Adipocyte (in vitro differentiated cells): ENCODE measurements at regions not wholly inside any gene's neighbourhood (a gene's known extent, or its start where the extent isn't known, plus 50 kb on each side); places are given as distances from the start of the nearest gene placed in this dataset.

Experiments used
- DNase-seq: peaks from one replicate; pipeline ENCODE4 v3.0.0-alpha.2; 2015; ENCODE audit warnings: low read depth
- H3K27me3 ChIP-seq: replicated peaks from 2 replicates; pipeline ENCODE4 v1.7.0; 2013; ENCODE audit warnings: mild to moderate bottlenecking, low read length, moderate library complexity; ENCODE audit not compliant: control insufficient read depth, insufficient read depth
- H3K36me3 ChIP-seq: 2 replicates; pipeline ENCODE4 v1.7.0; 2013; ENCODE audit warnings: low read length, mild to moderate bottlenecking, moderate library complexity; ENCODE audit not compliant: control insufficient read depth, insufficient read depth, severe bottlenecking
- H3K4me1 ChIP-seq: 2 replicates; pipeline ENCODE4 v1.7.0; 2013; ENCODE audit warnings: mild to moderate bottlenecking, low read length, moderate library complexity; ENCODE audit not compliant: control insufficient read depth, insufficient read depth
- H3K4me3 ChIP-seq: 2 replicates; pipeline ENCODE4 v1.7.0; 2013; ENCODE audit warnings: mild to moderate bottlenecking, low read length, moderate library complexity
- H3K9ac ChIP-seq: 2 replicates; pipeline ENCODE4 v1.7.0; 2013; ENCODE audit warnings: mild to moderate bottlenecking, low read length, moderate library complexity
- H3K9me3 ChIP-seq: 2 replicates; pipeline ENCODE4 v1.7.0; 2013; ENCODE audit warnings: mild to moderate bottlenecking, low read length, moderate library complexity; ENCODE audit not compliant: control insufficient read depth

- Histone ChIP-seq H3K4me1 (peaks cover 7% of the 10 kb centered on the region), H3K36me3 (no peaks in the 10 kb centered on the region), H3K9me3 (no peaks in the 10 kb centered on the region), H3K27me3 (peaks cover 3% of the 10 kb centered on the region), H3K9ac (no peak overlapping the region), H3K4me3 (no peak overlapping the region)
- no peak for DNase-seq
Observed at GRCh38 chr14:38839694-38840365, 263.2 kb downstream of the SEC23A start.

GRCh38 chr14:38838979-38839323 is 264.1 kb downstream of the SEC23A start:
- H3K4me3 ChIP-seq = no peak overlapping the region
- peaks cover 3% of the 10 kb centered on the region for H3K27me3 ChIP-seq
- DNase-seq = no peak
- H3K36me3 ChIP-seq = no peaks in the 10 kb centered on the region
- no peak overlapping the region for H3K9ac ChIP-seq
- H3K4me1 ChIP-seq = peaks cover 7% of the 10 kb centered on the region
- H3K9me3 ChIP-seq = no peaks in the 10 kb centered on the region

GRCh38 chr14:38838049-38838978 is 264.7 kb downstream of the SEC23A start:
- no peaks in the 10 kb centered on the region for H3K36me3 ChIP-seq
- H3K27me3 ChIP-seq = peaks cover 3% of the 10 kb centered on the region
- no peak overlapping the region for H3K9ac ChIP-seq
- H3K9me3 ChIP-seq = no peaks in the 10 kb centered on the region
- DNase-seq = no peak
- H3K4me3 ChIP-seq = no peak overlapping the region
- H3K4me1 ChIP-seq = peaks cover 7% of the 10 kb centered on the region

GRCh38 chr14:38837343-38838048 is 265.5 kb downstream of the SEC23A start:
- H3K9me3 ChIP-seq = no peaks in the 10 kb centered on the region
- no peak for DNase-seq
- no peak overlapping the region for H3K4me3 ChIP-seq
- H3K27me3 ChIP-seq = peaks cover 3% of the 10 kb centered on the region
- no peak overlapping the region for H3K9ac ChIP-seq
- H3K4me1 ChIP-seq = peaks cover 7% of the 10 kb centered on the region
- H3K36me3 ChIP-seq = no peaks in the 10 kb centered on the region

DNA sequence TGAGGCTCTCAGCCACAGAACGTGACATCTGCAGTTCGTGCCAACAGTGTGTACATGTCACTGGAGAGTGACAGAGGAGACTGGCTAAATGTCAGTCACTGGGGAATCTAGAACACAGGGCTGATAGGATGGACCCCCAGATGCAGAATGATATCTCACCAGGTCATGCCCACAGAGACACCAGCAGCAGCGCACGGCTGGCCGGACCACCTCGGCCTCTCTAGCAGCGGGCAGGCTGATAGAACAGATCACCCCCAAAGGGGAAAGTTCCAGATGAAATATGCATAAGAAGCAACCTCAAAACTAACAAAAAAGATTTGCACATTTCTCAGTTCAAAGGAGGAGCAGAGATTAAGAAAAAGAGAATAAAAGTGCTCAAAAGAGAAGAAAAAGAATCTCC is 266.5 kb downstream of the SEC23A start:
- Histone ChIP-seq H3K4me1 (peaks cover 7% of the 10 kb centered on the region), H3K4me3 (no peak overlapping the region), H3K27me3 (peaks cover 3% of the 10 kb centered on the region), H3K9ac (no peak overlapping the region), H3K9me3 (no peaks in the 10 kb centered on the region), H3K36me3 (no peaks in the 10 kb centered on the region)
- DNase-seq = no peak

- no peak for DNase-seq
- H3K4me3 ChIP-seq = no peak overlapping the region
- no peak overlapping the region for H3K9ac ChIP-seq
- no peaks in the 10 kb centered on the region for H3K36me3 ChIP-seq
- peaks cover 7% of the 10 kb centered on the region for H3K4me1 ChIP-seq
- H3K27me3 ChIP-seq = peaks cover 3% of the 10 kb centered on the region
- no peaks in the 10 kb centered on the region for H3K9me3 ChIP-seq
Observed at GRCh38 chr14:38835874-38836273, 267.2 kb downstream of the SEC23A start.

DNA sequence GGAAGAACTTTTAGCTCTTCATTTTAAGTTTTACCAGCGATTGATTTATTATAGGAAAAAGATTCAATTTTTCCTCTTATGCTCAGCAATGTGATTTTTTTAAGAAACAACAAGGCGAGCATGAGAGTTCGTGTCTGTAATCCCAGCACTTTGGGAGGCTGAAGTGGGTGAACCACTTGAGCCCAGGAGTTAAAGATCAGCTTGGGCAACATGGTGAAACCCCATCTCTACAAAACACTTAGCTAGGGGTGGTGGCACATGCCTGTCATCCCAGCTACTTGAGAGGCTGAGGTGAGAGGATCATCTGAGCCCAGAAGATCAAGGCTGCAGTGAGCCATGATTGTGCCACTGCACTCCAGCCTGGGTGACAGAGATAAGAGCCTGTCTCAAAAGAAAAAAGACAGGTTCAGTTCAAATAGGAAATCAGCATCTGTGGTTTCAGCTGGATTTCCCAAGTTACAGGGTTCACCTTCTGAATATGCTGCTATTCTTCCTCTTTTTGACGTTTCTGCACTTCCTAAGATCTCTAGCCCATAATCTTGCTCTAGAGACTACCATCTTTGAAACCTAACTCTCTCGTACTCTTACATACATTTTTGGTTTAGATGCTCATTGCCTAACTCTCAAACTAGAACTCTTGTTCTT is 274.7 kb downstream of the SEC23A start:
- Histone ChIP-seq H3K36me3 (no peaks in the 10 kb centered on the region), H3K9ac (no peak overlapping the region), H3K27me3 (peaks cover 3% of the 10 kb centered on the region), H3K4me3 (no peak overlapping the region), H3K4me1 (no peaks in the 10 kb centered on the region), H3K9me3 (no peaks in the 10 kb centered on the region)
- DNase-seq = no peak

- H3K36me3 ChIP-seq = no peaks in the 10 kb centered on the region
- H3K9ac ChIP-seq = no peak overlapping the region
- no peak overlapping the region for H3K4me3 ChIP-seq
- peaks cover 3% of the 10 kb centered on the region for H3K27me3 ChIP-seq
- no peaks in the 10 kb centered on the region for H3K9me3 ChIP-seq
- no peaks in the 10 kb centered on the region for H3K4me1 ChIP-seq
- DNase-seq = no peak
Observed at GRCh38 chr14:38824706-38825105, 278.3 kb downstream of the SEC23A start.

DNA sequence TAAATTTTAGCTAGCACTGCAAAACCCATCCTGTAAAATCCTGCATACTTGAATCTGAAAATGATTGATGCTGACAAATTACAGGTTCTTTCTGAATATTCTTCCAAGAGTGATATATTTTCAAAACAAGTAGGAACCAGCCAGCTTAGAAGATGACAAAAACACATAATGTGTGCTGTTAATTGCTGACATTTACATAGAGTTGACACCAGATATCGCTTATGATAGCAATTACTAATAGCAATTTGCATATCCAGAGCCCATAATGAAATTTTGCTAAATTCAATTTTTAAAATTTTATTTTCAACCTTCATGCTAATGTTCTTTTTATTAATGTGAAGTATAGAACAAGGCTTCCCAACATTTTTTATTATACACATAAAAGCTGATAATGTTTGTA is 284.5 kb downstream of the SEC23A start:
- Histone ChIP-seq H3K4me1 (no peaks in the 10 kb centered on the region), H3K36me3 (no peaks in the 10 kb centered on the region)

DNA sequence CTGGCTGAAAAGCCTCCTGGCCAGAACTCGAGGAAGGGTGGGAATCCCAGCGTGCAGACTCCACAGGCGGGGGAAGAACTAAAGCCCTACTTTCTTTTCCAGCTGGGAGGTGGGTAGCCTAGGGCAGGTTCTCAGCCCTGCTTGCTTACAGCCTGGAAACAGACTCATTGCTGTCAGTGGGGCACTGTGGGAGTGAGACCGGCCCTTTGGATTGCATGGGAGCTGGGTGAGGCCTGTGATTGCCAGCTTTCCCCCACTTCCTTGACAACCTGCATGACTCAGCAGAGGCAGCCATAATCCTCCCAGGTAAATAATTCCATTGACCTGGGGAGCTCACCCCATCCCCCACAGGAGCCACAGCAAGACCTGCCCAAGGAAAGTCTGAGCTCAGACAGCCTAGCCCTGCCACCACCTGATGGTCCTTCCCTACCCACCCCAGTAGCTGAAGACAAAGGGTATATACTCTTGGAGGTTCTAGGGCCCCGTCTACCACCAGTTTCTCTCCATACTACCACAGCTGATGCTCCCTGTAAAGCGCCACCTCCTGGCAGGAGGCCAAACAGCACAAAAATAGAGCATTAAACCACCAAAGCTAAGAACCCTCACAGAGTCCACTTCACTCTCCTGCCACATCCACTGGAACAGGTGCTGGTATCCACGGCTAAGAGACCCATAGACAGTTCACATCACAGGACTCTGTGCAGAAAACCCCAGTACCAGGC is 294.1 kb downstream of the SEC23A start:
- DNase-seq = no peak

More for the DNA sequence above, 284.5 kb downstream of the SEC23A start:
- Histone ChIP-seq H3K9me3 (no peaks in the 10 kb centered on the region), H3K9ac (no peak overlapping the region), H3K27me3 (no peaks in the 10 kb centered on the region), H3K4me3 (no peak overlapping the region)
- DNase-seq = no peak

More for the DNA sequence above, 294.1 kb downstream of the SEC23A start:
- Histone ChIP-seq H3K9me3 (no peaks in the 10 kb centered on the region), H3K4me3 (no peak overlapping the region), H3K4me1 (no peaks in the 10 kb centered on the region), H3K36me3 (no peaks in the 10 kb centered on the region), H3K9ac (no peak overlapping the region), H3K27me3 (no peaks in the 10 kb centered on the region)
